ENCODE measurements at regions not wholly inside any gene's neighbourhood (a gene's known extent, or its start where the extent isn't known, plus 50 kb on each side); places are given as distances from the start of the nearest gene placed in this dataset.

GRCh38 chr9:89844075-89844474 lies 239.3 kb downstream of the GADD45G start:
- POLR2A ChIA-PET: no interaction called here
- Mint-ChIP-seq H3K27ac (no peak overlapping the region), H3K4me1 (ENCODE audit: low read depth) (no peaks in the 10 kb centered on the region), H3K4me3 (no peak overlapping the region), H3K36me3 (ENCODE audit: low read depth) (no peaks in the 10 kb centered on the region), H3K27me3 (no peaks in the 10 kb centered on the region), H3K9me3 (no peaks in the 10 kb centered on the region)
- CTCF ChIA-PET: interaction anchor here (1.2 to 1.4 kb wide), 2 partner anchors 8 to 241 kb away, joined by 3 read pairs; no protein-coding TSS in a partner anchor
- TF ChIP-seq CTCF (IDR thresholded peaks at IDR 0.05): no peak
- DNase-seq (no peak), ATAC-seq (no peak)
- intact Hi-C loops (cut with micrococcal nuclease): no loop called here

GRCh38 chr9:89844535-89844934 lies 239.7 kb downstream of the GADD45G start:
- Mint-ChIP-seq H3K4me3 (no peak overlapping the region), H3K4me1 (ENCODE audit: low read depth) (no peaks in the 10 kb centered on the region), H3K27ac (no peak overlapping the region), H3K9me3 (no peaks in the 10 kb centered on the region), H3K27me3 (no peaks in the 10 kb centered on the region), H3K36me3 (ENCODE audit: low read depth) (no peaks in the 10 kb centered on the region)
- TF ChIP-seq CTCF (IDR thresholded peaks at IDR 0.05): no peak
- POLR2A ChIA-PET: no interaction called here
- CTCF ChIA-PET: interaction anchor here (1.2 to 1.4 kb wide), 2 partner anchors 9 to 242 kb away, joined by 3 read pairs; no protein-coding TSS in a partner anchor
- DNase-seq (no peak), ATAC-seq (no peak)
- intact Hi-C loops (cut with micrococcal nuclease): no loop called here

- Mint-ChIP-seq H3K27me3 (no peaks in the 10 kb centered on the region), H3K4me1 (ENCODE audit: low read depth) (no peaks in the 10 kb centered on the region), H3K36me3 (ENCODE audit: low read depth) (no peaks in the 10 kb centered on the region), H3K4me3 (no peak overlapping the region), H3K27ac (no peak overlapping the region), H3K9me3 (no peaks in the 10 kb centered on the region)
- POLR2A ChIA-PET: no interaction called here
- no peak for TF ChIP-seq CTCF (IDR thresholded peaks at IDR 0.05)
- ATAC-seq (no peak), DNase-seq (no peak)
- intact Hi-C loops (cut with micrococcal nuclease): no loop called here
- CTCF ChIA-PET: no interaction called here
Observed at GRCh38 chr9:89845321-89845720, 240.5 kb downstream of the GADD45G start.

- Mint-ChIP-seq H3K4me3 (no peak overlapping the region), H3K27me3 (no peaks in the 10 kb centered on the region), H3K36me3 (ENCODE audit: low read depth) (no peaks in the 10 kb centered on the region), H3K27ac (no peak overlapping the region), H3K4me1 (ENCODE audit: low read depth) (no peaks in the 10 kb centered on the region), H3K9me3 (no peaks in the 10 kb centered on the region)
- ATAC-seq: no peak
- intact Hi-C loops (cut with micrococcal nuclease): no loop called here
- no peak for DNase-seq
- TF ChIP-seq CTCF (IDR thresholded peaks at IDR 0.05): no peak
- CTCF ChIA-PET: no interaction called here
- POLR2A ChIA-PET: no interaction called here
Observed at GRCh38 chr9:89845862-89846261, 241.1 kb downstream of the GADD45G start.

- Mint-ChIP-seq H3K9me3 (no peaks in the 10 kb centered on the region), H3K27ac (no peak overlapping the region), H3K27me3 (no peaks in the 10 kb centered on the region), H3K4me3 (no peak overlapping the region), H3K36me3 (ENCODE audit: low read depth) (no peaks in the 10 kb centered on the region), H3K4me1 (ENCODE audit: low read depth) (no peaks in the 10 kb centered on the region)
- no peak for TF ChIP-seq CTCF (IDR thresholded peaks at IDR 0.05)
- no peak for DNase-seq
- intact Hi-C loops (cut with micrococcal nuclease): no loop called here
- ATAC-seq: no peak
- ChIA-PET POLR2A (no interaction called here), CTCF (interaction anchor here (1.5 kb wide), 1 partner anchor 250 kb away, joined by 3 read pairs; no protein-coding TSS in a partner anchor)
Observed at GRCh38 chr9:89848060-89849040, 243.5 kb downstream of the GADD45G start.

Measured in activated CD8-positive, alpha-beta T cell treated with anti-CD3 and anti-CD28 coated beads for 36 hours (primary cell).